ENCODE measurements at regions not wholly inside any gene's neighbourhood (a gene's known extent, or its start where the extent isn't known, plus 50 kb on each side); places are given as distances from the start of the nearest gene placed in this dataset.

DNA sequence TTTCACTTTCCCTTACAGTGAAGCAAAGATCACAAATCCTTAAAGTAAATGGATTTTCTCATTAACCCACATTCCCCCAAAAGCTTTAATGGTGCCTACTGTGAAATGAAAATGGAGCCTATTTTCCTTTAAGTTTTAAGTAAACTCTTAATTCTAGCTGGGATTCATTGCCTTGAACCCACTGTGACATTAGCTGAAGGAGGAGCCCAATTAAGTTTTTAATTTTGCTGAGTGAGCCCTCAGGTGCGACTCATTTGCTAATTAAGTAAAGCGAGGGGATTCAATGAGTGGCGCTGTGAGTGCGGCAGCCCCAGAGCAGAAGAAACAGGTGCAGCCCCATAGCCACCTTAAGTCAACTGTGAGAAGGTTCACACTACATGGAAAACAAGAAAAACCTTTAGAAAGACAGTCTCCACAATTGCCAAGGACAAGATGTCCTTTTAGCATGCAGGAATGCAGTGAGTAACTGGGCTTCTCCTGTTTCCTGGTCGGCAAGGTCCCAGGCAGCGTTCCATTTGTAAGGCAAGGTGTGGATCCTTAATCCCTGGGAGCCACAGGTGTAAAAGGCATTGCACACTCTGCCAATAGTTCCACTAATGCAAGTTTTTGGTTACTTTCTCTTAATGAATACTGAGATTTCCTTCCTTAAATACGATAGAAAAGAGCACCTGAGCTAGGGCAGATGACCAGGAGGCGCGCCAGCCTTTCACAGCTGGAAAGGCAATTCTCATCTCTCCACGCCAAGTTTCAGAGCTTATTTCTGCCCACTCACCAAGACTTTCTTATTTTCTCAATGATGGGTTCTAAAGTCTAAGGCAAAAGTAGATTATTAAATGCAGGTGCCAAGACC lies 87.7 kb downstream of the TMEM18 start:
- Histone ChIP-seq H2BK12ac (ENCODE audit: low read length) (no peak overlapping the region), H3K9ac (ENCODE audit: low read depth, low read length, poor library complexity) (no peak overlapping the region), H3K9me3 (replicated peaks in 1 of 2; ENCODE audit: control insufficient read depth in 2 of 2, insufficient read depth in 1 of 2, low read depth in 1 of 2, low read length in 2 of 2) (peaks cover 0 to 2% of the 10 kb centered on the region in 2 donors), H2BK15ac (ENCODE audit: low read length) (no peak overlapping the region), H3K27me3 (ENCODE audit: control insufficient read depth in 3 of 3, insufficient read depth in 3 of 3, low read depth in 1 of 3, low read length in 3 of 3) (no peaks in the 10 kb centered on the region), H3K4ac (ENCODE audit: low read length) (no peak overlapping the region), H3K18ac (ENCODE audit: low read length) (no peak overlapping the region), H3K79me1 (ENCODE audit: low read depth, low read length) (no peaks in the 10 kb centered on the region), H2BK5ac (ENCODE audit: low read length) (no peak overlapping the region), H3K23ac (ENCODE audit: low read depth, low read length, poor library complexity) (no peak overlapping the region), H4K91ac (ENCODE audit: low read depth, low read length, poor library complexity) (no peak overlapping the region), H3K4me3 (ENCODE audit: low read length in 2 of 2) (no peak overlapping the region), H3K27ac (replicated peaks; ENCODE audit: low read length) (no peak overlapping the region), H2AFZ (ENCODE audit: low read length) (no peak overlapping the region), H2AK5ac (ENCODE audit: low read depth, low read length) (no peak overlapping the region), H3K4me2 (ENCODE audit: insufficient read depth, low read length, poor library complexity, severe bottlenecking) (no peak overlapping the region), H3K36me3 (replicated peaks in 1 of 2; ENCODE audit: control insufficient read depth in 2 of 2, insufficient read depth in 2 of 2, low read length in 2 of 2) (no peaks in the 10 kb centered on the region), H3K4me1 (ENCODE audit: control insufficient read depth in 2 of 2, insufficient read depth in 1 of 2, low read depth in 1 of 2, low read length in 2 of 2) (peaks cover 11 to 15% of the 10 kb centered on the region in 2 donors), H3K14ac (ENCODE audit: low read length) (no peak overlapping the region), H2BK120ac (ENCODE audit: low read depth, low read length) (no peak overlapping the region), H4K8ac (ENCODE audit: low read depth, low read length) (no peak overlapping the region)
- no CpG with 5 or more reads among the region's 10 CpGs for WGBS, 2 donors (ENCODE audit: extremely low coverage in 2 of 2, insufficient read length in 2 of 2, insufficient replicate concordance in 1 of 2)
- no peak for DNase-seq (ENCODE audit: low spot score)

DNA sequence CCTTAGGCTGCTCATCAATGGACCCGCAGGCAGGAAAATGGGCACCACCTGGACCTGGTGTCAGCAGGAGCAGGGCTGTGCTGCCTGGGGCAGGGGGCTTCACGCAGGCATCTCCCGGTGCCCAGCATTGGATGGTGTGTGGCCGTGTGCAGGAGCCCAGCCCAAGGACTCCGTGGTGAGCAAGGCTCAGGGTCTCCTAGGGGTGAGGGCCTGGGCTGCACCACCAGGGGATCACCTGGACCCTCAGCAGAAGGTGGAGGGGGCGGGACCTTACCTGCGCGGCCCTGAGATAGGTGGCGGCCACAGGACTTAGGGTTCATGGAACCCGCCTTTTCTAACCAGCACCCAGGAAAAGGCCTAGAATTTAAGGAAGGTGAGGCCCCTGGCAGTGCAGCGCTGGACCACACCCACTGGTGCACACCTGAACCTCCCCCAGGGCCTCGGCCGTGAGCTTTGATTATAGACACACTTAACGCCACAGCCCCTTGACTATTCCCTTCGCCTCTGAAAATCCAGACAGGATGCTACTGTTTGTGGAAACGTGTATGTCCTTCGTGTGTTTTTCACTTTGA lies 89.0 kb downstream of the TMEM18 start:
- Histone ChIP-seq H3K79me1 (ENCODE audit: low read depth, low read length) (no peaks in the 10 kb centered on the region), H3K4ac (ENCODE audit: low read length) (no peak overlapping the region), H2BK5ac (ENCODE audit: low read length) (peak overlapping the region; percentile 63), H2AFZ (ENCODE audit: low read length) (no peak overlapping the region), H4K91ac (ENCODE audit: low read depth, low read length, poor library complexity) (no peak overlapping the region), H3K14ac (ENCODE audit: low read length) (peak overlapping the region; percentile 73), H3K36me3 (replicated peaks in 1 of 2; ENCODE audit: control insufficient read depth in 2 of 2, insufficient read depth in 2 of 2, low read length in 2 of 2) (no peaks in the 10 kb centered on the region), H3K4me3 (ENCODE audit: low read length in 2 of 2) (no peak overlapping the region), H3K27ac (replicated peaks; ENCODE audit: low read length) (no peak overlapping the region), H3K27me3 (ENCODE audit: control insufficient read depth in 3 of 3, insufficient read depth in 3 of 3, low read depth in 1 of 3, low read length in 3 of 3) (no peaks in the 10 kb centered on the region), H2BK120ac (ENCODE audit: low read depth, low read length) (peak overlapping the region; percentile 88), H2AK5ac (ENCODE audit: low read depth, low read length) (peak overlapping the region; percentile 95), H3K4me1 (ENCODE audit: control insufficient read depth in 2 of 2, insufficient read depth in 1 of 2, low read depth in 1 of 2, low read length in 2 of 2) (peaks cover 11 to 15% of the 10 kb centered on the region in 2 donors), H3K4me2 (ENCODE audit: insufficient read depth, low read length, poor library complexity, severe bottlenecking) (no peak overlapping the region), H3K18ac (ENCODE audit: low read length) (no peak overlapping the region), H3K9me3 (replicated peaks in 1 of 2; ENCODE audit: control insufficient read depth in 2 of 2, insufficient read depth in 1 of 2, low read depth in 1 of 2, low read length in 2 of 2) (peaks cover 0 to under 1% of the 10 kb centered on the region in 2 donors), H2BK12ac (ENCODE audit: low read length) (peak overlapping the region; percentile 85), H2BK15ac (ENCODE audit: low read length) (peak overlapping the region; percentile 95), H3K9ac (ENCODE audit: low read depth, low read length, poor library complexity) (peak overlapping the region; percentile 31), H4K8ac (ENCODE audit: low read depth, low read length) (no peak overlapping the region), H3K23ac (ENCODE audit: low read depth, low read length, poor library complexity) (peak overlapping the region; percentile 58)
- no peak for DNase-seq (ENCODE audit: low spot score)
- WGBS, 2 donors (ENCODE audit: extremely low coverage in 2 of 2, insufficient read length in 2 of 2, insufficient replicate concordance in 1 of 2) = no CpG with 5 or more reads among the region's 17 CpGs

DNA sequence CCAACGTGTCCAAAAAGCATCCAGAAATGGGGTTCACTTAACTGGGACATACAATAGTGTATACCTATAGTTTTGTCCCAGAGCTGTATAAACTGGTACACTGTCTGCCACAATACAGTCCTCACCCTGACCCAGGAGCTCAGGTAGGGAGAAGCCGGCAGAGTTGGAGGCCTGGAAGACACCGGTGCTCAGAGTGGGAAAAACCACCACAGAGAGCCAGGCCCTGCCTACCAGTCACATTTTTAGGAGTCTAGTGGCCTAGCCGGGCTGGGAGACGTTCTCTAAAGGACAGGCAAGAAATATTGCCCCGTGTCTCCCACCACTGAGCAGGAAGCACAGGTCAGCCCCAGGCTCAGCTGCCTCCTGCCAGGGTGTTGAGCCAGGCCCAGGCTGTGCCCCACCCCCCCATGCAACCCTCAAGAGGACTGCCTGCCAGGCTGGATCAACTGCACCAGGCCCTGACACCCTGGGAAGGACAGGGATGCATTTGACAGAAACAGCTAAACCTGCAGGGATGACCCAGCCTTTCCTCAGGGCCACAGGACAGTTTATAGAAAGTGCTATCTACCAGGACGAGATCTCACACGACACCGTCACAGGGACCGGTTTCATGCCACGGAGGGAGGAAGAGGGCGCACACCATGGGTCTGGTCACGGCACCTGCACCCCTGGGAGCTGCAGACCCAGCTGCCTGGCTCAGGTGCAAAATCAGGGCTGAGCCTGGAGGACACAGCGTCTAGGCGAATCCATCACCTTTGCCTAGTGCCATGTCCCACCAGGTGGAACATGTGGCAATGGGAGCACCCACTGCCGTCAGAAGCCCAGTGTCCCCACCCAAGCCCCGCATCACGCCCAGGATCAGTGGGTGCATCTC lies 89.9 kb downstream of the TMEM18 start:
- Histone ChIP-seq H3K4me2 (ENCODE audit: insufficient read depth, low read length, poor library complexity, severe bottlenecking) (no peak overlapping the region), H3K4me1 (ENCODE audit: control insufficient read depth in 2 of 2, insufficient read depth in 1 of 2, low read depth in 1 of 2, low read length in 2 of 2) (peaks cover 11 to 15% of the 10 kb centered on the region in 2 donors), H3K36me3 (replicated peaks in 1 of 2; ENCODE audit: control insufficient read depth in 2 of 2, insufficient read depth in 2 of 2, low read length in 2 of 2) (no peaks in the 10 kb centered on the region), H2AK5ac (ENCODE audit: low read depth, low read length) (peak overlapping the region; percentile 95), H3K4ac (ENCODE audit: low read length) (peak overlapping the region; percentile 70), H2BK12ac (ENCODE audit: low read length) (peak overlapping the region; percentile 52), H4K8ac (ENCODE audit: low read depth, low read length) (peak overlapping the region; percentile 33), H3K79me1 (ENCODE audit: low read depth, low read length) (no peaks in the 10 kb centered on the region), H4K91ac (ENCODE audit: low read depth, low read length, poor library complexity) (no peak overlapping the region), H3K4me3 (ENCODE audit: low read length in 2 of 2) (no peak overlapping the region), H3K27ac (replicated peaks; ENCODE audit: low read length) (no peak overlapping the region), H2BK5ac (ENCODE audit: low read length) (peak overlapping the region; percentile 63), H3K27me3 (ENCODE audit: control insufficient read depth in 3 of 3, insufficient read depth in 3 of 3, low read depth in 1 of 3, low read length in 3 of 3) (no peaks in the 10 kb centered on the region), H3K9me3 (replicated peaks in 1 of 2; ENCODE audit: control insufficient read depth in 2 of 2, insufficient read depth in 1 of 2, low read depth in 1 of 2, low read length in 2 of 2) (no peaks in the 10 kb centered on the region), H2BK15ac (ENCODE audit: low read length) (peak overlapping the region; percentile 95), H3K9ac (ENCODE audit: low read depth, low read length, poor library complexity) (peak overlapping the region; percentile 50), H2BK120ac (ENCODE audit: low read depth, low read length) (peak overlapping the region; percentile 88), H2AFZ (ENCODE audit: low read length) (peak overlapping the region; percentile 73), H3K23ac (ENCODE audit: low read depth, low read length, poor library complexity) (peak overlapping the region; percentile 58), H3K14ac (ENCODE audit: low read length) (peak overlapping the region; percentile 73), H3K18ac (ENCODE audit: low read length) (peak overlapping the region; percentile 91)
- no CpG with 5 or more reads among the region's 18 CpGs for WGBS, 2 donors (ENCODE audit: extremely low coverage in 2 of 2, insufficient read length in 2 of 2, insufficient replicate concordance in 1 of 2)
- DNase-seq (ENCODE audit: low spot score) = no peak

Data from neuronal stem cell (in vitro differentiated cells).